Prostate gland (tissue), 2 donors: ENCODE measurements at regions not wholly inside any gene's neighbourhood (a gene's known extent, or its start where the extent isn't known, plus 50 kb on each side); places are given as distances from the start of the nearest gene placed in this dataset.

Source experiments
- DNase-seq: peaks from one replicate; pipeline ENCODE4 v3.0.0-alpha.2; 2019; ENCODE audit warnings: low spot score
- H3K27ac ChIP-seq, 2 donors: fragments of 200-600 bp; sonication (generic); 2 replicates each; pipeline ENCODE4 v1.5.1; 2017 to 2019
- H3K27me3 ChIP-seq: fragments of 200-600 bp; sonication (generic); replicated peaks from 2 replicates; pipeline ENCODE4 v1.5.1; 2019; ENCODE audit not compliant: insufficient read depth
- H3K36me3 ChIP-seq, 2 donors: fragments of 200-600 bp; sonication (generic); 1 replicate in 1 of 2; 2 replicates in 1 of 2; pipeline versions ENCODE4 v1.5.1 to v1.8.1; 2017 to 2019
- H3K4me1 ChIP-seq: fragments of 200-600 bp; sonication (generic); replicated peaks from 2 replicates; pipeline ENCODE4 v1.5.1; 2019
- H3K4me3 ChIP-seq, 2 donors: fragments of 200-600 bp; sonication (generic); 2 replicates each; pipeline ENCODE4 v1.5.1; 2017 to 2019
- H3K9me3 ChIP-seq: fragments of 200-600 bp; sonication (generic); 2 replicates; pipeline ENCODE4 v1.5.1; 2017
- POLR2A ChIP-seq: fragments of 450-650 bp; IDR thresholded peaks from one replicate; pipeline ENCODE4 v1.6.1; 2016; ENCODE audit warnings: antibody characterized with exemption, mild to moderate bottlenecking
- POLR2AphosphoS5 ChIP-seq: sonication (generic); formaldehyde crosslinking; IDR thresholded peaks from one replicate; pipeline ENCODE4 v1.6.1; 2017; ENCODE audit warnings: antibody characterized with exemption
- WGBS: methylation state at CpG from one replicate; pipeline ENCODE4 v1.1.5; 2018; 5-methylcytosine and 5-hydroxymethylcytosine counted together
- intact Hi-C: fragments of 100-400 bp; cut with DNase I; formaldehyde crosslinking; loops from one replicate; pipeline ENCODE4 v1.14.2; 2022
- TF ChIP-seq, protein P1 (sequence below), 4 experiments: fragments of 200-600 bp in 2 of 4; fragments of 450-650 bp in 2 of 4; sonication (generic) in 2 of 4; IDR thresholded peaks; 1 replicate in 3 of 4; 2 replicates in 1 of 4; pipeline ENCODE4 v1.5.1; 2016 to 2019; ENCODE audit warnings: antibody characterized with exemption in 4 of 4, mild to moderate bottlenecking in 2 of 4, moderate library complexity in 2 of 4

GRCh38 chr9:1907465-1907864 lies 107.7 kb upstream of the SMARCA2 start:
- TF ChIP-seq POLR2AphosphoS5 (no peak), POLR2A (no peak)
- TF ChIP-seq, protein P1, sequence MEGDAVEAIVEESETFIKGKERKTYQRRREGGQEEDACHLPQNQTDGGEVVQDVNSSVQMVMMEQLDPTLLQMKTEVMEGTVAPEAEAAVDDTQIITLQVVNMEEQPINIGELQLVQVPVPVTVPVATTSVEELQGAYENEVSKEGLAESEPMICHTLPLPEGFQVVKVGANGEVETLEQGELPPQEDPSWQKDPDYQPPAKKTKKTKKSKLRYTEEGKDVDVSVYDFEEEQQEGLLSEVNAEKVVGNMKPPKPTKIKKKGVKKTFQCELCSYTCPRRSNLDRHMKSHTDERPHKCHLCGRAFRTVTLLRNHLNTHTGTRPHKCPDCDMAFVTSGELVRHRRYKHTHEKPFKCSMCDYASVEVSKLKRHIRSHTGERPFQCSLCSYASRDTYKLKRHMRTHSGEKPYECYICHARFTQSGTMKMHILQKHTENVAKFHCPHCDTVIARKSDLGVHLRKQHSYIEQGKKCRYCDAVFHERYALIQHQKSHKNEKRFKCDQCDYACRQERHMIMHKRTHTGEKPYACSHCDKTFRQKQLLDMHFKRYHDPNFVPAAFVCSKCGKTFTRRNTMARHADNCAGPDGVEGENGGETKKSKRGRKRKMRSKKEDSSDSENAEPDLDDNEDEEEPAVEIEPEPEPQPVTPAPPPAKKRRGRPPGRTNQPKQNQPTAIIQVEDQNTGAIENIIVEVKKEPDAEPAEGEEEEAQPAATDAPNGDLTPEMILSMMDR (IDR thresholded peaks at IDR 0.05) = no peak
- WGBS = 97% methylated on average over 1 of the region's 1 CpG

DNA sequence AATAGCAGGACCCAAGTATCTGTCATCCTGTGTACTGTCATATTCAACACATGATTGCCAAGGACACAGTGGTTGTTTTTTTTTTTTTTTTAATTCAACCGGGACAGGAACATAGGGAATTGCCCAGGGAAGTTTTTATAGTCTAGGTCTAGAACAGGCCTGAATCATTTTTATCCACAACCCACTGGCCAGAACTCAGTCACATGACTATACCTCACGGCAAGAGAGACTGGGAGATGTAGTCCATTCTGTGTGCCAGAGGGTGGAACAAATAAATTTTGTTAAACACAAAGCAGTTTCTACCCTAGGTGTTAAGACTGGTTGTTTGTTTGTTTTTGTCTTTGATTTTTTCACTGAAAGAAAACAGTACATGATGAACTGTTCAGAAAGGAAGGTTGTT lies 105.8 kb upstream of the SMARCA2 start:
- WGBS = 65% methylated on average over 2 of the region's 2 CpGs
- Histone ChIP-seq H3K4me3 (no peak overlapping the region), H3K36me3 (no peaks in the 10 kb centered on the region), H3K4me1 (no peaks in the 10 kb centered on the region), H3K27me3 (no peaks in the 10 kb centered on the region), H3K27ac (no peak overlapping the region), H3K9me3 (no peaks in the 10 kb centered on the region)
- DNase-seq = no peak
- intact Hi-C loops = no loop called here
- TF ChIP-seq POLR2A (no peak), POLR2AphosphoS5 (no peak)
- TF ChIP-seq, protein P1 (IDR thresholded peaks at IDR 0.05) = no peak

More at GRCh38 chr9:1907465-1907864, 107.7 kb upstream of the SMARCA2 start:
- Histone ChIP-seq H3K36me3 (no peaks in the 10 kb centered on the region), H3K27ac (no peak overlapping the region), H3K9me3 (no peaks in the 10 kb centered on the region), H3K4me1 (no peaks in the 10 kb centered on the region), H3K4me3 (no peak overlapping the region), H3K27me3 (no peaks in the 10 kb centered on the region)
- DNase-seq = no peak
- intact Hi-C loops = no loop called here

GRCh38 chr9:1910269-1910811 lies 104.8 kb upstream of the SMARCA2 start:
- Histone ChIP-seq H3K27me3 (no peaks in the 10 kb centered on the region), H3K9me3 (no peaks in the 10 kb centered on the region), H3K4me1 (no peaks in the 10 kb centered on the region), H3K36me3 (no peaks in the 10 kb centered on the region), H3K4me3 (no peak overlapping the region), H3K27ac (no peak overlapping the region)
- 62% methylated on average over 2 of the region's 2 CpGs for WGBS
- TF ChIP-seq POLR2AphosphoS5 = no peak
- no peak for TF ChIP-seq POLR2A
- TF ChIP-seq, protein P1 (IDR thresholded peaks at IDR 0.05) = no peak
- intact Hi-C loops = no loop called here
- no peak for DNase-seq

GRCh38 chr9:1913631-1914330 lies 101.4 kb upstream of the SMARCA2 start:
- intact Hi-C loops = no loop called here
- WGBS = 71% methylated on average over 6 of the region's 6 CpGs
- H3K4me1 ChIP-seq = no peaks in the 10 kb centered on the region
- no peaks in the 10 kb centered on the region for H3K36me3 ChIP-seq
- TF ChIP-seq, protein P1 (IDR thresholded peaks at IDR 0.05) = no peak
- TF ChIP-seq POLR2AphosphoS5 (no peak), POLR2A (no peak)
- DNase-seq = no peak
- H3K27me3 ChIP-seq = no peaks in the 10 kb centered on the region
- H3K27ac ChIP-seq = no peak overlapping the region
- H3K9me3 ChIP-seq = no peaks in the 10 kb centered on the region
- no peak overlapping the region for H3K4me3 ChIP-seq

- WGBS = 94% methylated on average over 6 of the region's 6 CpGs
- TF ChIP-seq, protein P1 (IDR thresholded peaks at IDR 0.05) = no peak
- no peak for TF ChIP-seq POLR2AphosphoS5
- no peak for DNase-seq
- Histone ChIP-seq H3K36me3 (no peaks in the 10 kb centered on the region), H3K9me3 (no peaks in the 10 kb centered on the region), H3K4me1 (no peaks in the 10 kb centered on the region), H3K27ac (no peak overlapping the region), H3K27me3 (no peaks in the 10 kb centered on the region), H3K4me3 (no peak overlapping the region)
- intact Hi-C loops = no loop called here
Observed at GRCh38 chr9:1916095-1916494, 99.1 kb upstream of the SMARCA2 start.
